HepG2 (cell line): ENCODE measurements at regions not wholly inside any gene's neighbourhood (a gene's known extent, or its start where the extent isn't known, plus 50 kb on each side); places are given as distances from the start of the nearest gene placed in this dataset.

Experiments
- ATAC-seq: fragments of 200-7000 bp; cut with Tn5 transposase; 3 replicates; pipeline ENCODE4 v1.9.1; 2020; ENCODE audit warnings: mild to moderate bottlenecking, moderate library complexity
- BruUV-seq: library from RNA; stranded (reverse); fragments of 400-500 nt; replicated peaks from 2 replicates; lab custom pipeline; 2021; lab: Mats Ljungman, UMichigan
- CTCF ChIA-PET: fragments of 300-600 bp; formaldehyde crosslinking; extraction: SDS; loops from one replicate; lab custom pipeline; 2021; ENCODE audit warnings: low total read pairs, inconsistent platforms, low intra/inter-chr PET ratio; lab: Yijun Ruan, JAX
- POLR2A ChIA-PET: fragments of 350-600 bp; sonication (Branson Sonifier 250); formaldehyde crosslinking; loops from one replicate; lab custom pipeline; 2020; ENCODE audit warnings: antibody characterized with exemption, inconsistent platforms; lab: Yijun Ruan, JAX
- DNase-seq: peaks from one replicate; pipeline ENCODE4 v3.0.0-alpha.2; 2015; ENCODE audit warnings: low spot score
- FAIRE-seq: peaks from 3 replicates; lab custom pipeline; 2011; peaks lifted over from hg19 to GRCh38; lab: Jason Lieb, UNC
- H2AFZ ChIP-seq: one replicate; pipeline ENCODE4 v1.6.1; 2011; ENCODE audit warnings: low read length, inconsistent platforms
- H3K27ac ChIP-seq: fragments of 300-600 bp; 3 replicates; pipeline ENCODE4 v1.8.0; 2011; ENCODE audit warnings: mixed run types, mild to moderate bottlenecking, mixed read lengths, low read length, inconsistent platforms; ENCODE audit not compliant: insufficient read depth; ENCODE audit errors: extremely low read length
- H3K27me3 ChIP-seq, 2 experiments: fragments of 200-600 bp in 1 of 2; 2 replicates in 1 of 2; 3 replicates in 1 of 2; pipeline versions ENCODE4 v1.6.0 to v1.8.0; 2011; ENCODE audit warnings: low read length in 2 of 2, mild to moderate bottlenecking in 2 of 2, moderate library complexity in 2 of 2, inconsistent platforms in 1 of 2; ENCODE audit not compliant: insufficient read depth in 2 of 2, control insufficient read depth in 1 of 2
- H3K36me3 ChIP-seq, 2 experiments: fragments of 200-600 bp in 1 of 2; replicated peaks in 1 of 2; 2 replicates in 1 of 2; 3 replicates in 1 of 2; pipeline versions ENCODE4 v1.5.1 to v1.8.0; 2011; ENCODE audit warnings: low read length in 2 of 2, inconsistent platforms in 1 of 2; ENCODE audit not compliant: insufficient read depth in 2 of 2, control insufficient read depth in 1 of 2
- H3K4me1 ChIP-seq: 2 replicates; pipeline ENCODE4 v1.5.1; 2012; ENCODE audit warnings: low read length, inconsistent platforms; ENCODE audit not compliant: insufficient read depth
- H3K4me2 ChIP-seq: 2 replicates; pipeline ENCODE4 v1.6.0; 2011; ENCODE audit warnings: low read depth, low read length, inconsistent platforms
- H3K4me3 ChIP-seq, 3 experiments: fragments of 200-600 bp in 1 of 3; sonication (generic), shearing (Covaris generic) in 1 of 3; replicated peaks in 1 of 3; 2 replicates each; pipeline ENCODE4 v1.5.1; 2011 to 2016; ENCODE audit warnings: low read length in 3 of 3, inconsistent platforms in 2 of 3, low read depth in 2 of 3, mild to moderate bottlenecking in 2 of 3, control low read depth in 1 of 3, mixed read lengths in 1 of 3; ENCODE audit not compliant: insufficient read depth in 1 of 3
- H3K79me2 ChIP-seq: one replicate; pipeline ENCODE4 v1.6.1; 2011; ENCODE audit warnings: low read length, inconsistent platforms; ENCODE audit not compliant: insufficient read depth
- H3K9ac ChIP-seq: 2 replicates; pipeline ENCODE4 v1.6.0; 2011; ENCODE audit warnings: mild to moderate bottlenecking, low read depth, low read length, inconsistent platforms; ENCODE audit not compliant: insufficient read depth
- H3K9me3 ChIP-seq: 2 replicates; pipeline ENCODE4 v1.5.1; 2012; ENCODE audit warnings: mild to moderate bottlenecking, low read length
- H4K20me1 ChIP-seq: 2 replicates; pipeline ENCODE4 v1.6.0; 2011; ENCODE audit warnings: inconsistent platforms, mild to moderate bottlenecking, low read length, moderate library complexity; ENCODE audit not compliant: insufficient read depth
- HDAC2 ChIP-seq: sonication (generic); formaldehyde crosslinking; IDR thresholded peaks from 2 replicates; pipeline ENCODE4 v1.4.0; 2020; ENCODE audit warnings: missing genetic modification reagents
- HNF4A ChIP-seq: sonication (generic); formaldehyde crosslinking; IDR thresholded peaks from 2 replicates; pipeline ENCODE4 v1.4.0; 2020; ENCODE audit warnings: missing genetic modification reagents
- MIXL1 ChIP-seq: IDR thresholded peaks from 2 replicates; pipeline ENCODE4 v1.6.1; 2016
- NCOA2 ChIP-seq: sonication (generic); formaldehyde crosslinking; IDR thresholded peaks from 2 replicates; pipeline ENCODE4 v1.8.0; 2022; ENCODE audit warnings: inconsistent platforms
- RAD21 ChIP-seq: fragments of 450-650 bp; formaldehyde crosslinking; IDR thresholded peaks from 2 replicates; pipeline ENCODE4 v1.5.0; 2020; ENCODE audit warnings: mild to moderate bottlenecking
- SMC3 ChIP-seq: IDR thresholded peaks from 2 replicates; pipeline ENCODE4 v1.6.1; 2011; ENCODE audit warnings: low read length, improper control_type of control experiment
- SRSF4 ChIP-seq: fragments of 200-400 bp; formaldehyde crosslinking; IDR thresholded peaks from one replicate; pipeline ENCODE4 v1.6.1; 2018; ENCODE audit warnings: mild to moderate bottlenecking, low read depth, low read length, moderate library complexity; ENCODE audit not compliant: poor library complexity, severe bottlenecking
- STAG1 ChIP-seq: sonication (generic); formaldehyde crosslinking; IDR thresholded peaks from 2 replicates; pipeline ENCODE4 v1.4.0; 2020; ENCODE audit warnings: missing genetic modification reagents
- XRCC5 ChIP-seq: fragments of 200-400 bp; formaldehyde crosslinking; optimal IDR thresholded peaks from 2 replicates; pipeline ENCODE3; 2017; ENCODE audit warnings: mild to moderate bottlenecking, low read length
- ZFAT ChIP-seq: sonication (generic); formaldehyde crosslinking; conservative IDR thresholded peaks from 2 replicates; pipeline ENCODE4 v1.8.1; 2023; ENCODE audit warnings: missing genetic modification reagents, inconsistent platforms
- ZNF703 ChIP-seq: sonication (generic); formaldehyde crosslinking; IDR thresholded peaks from 2 replicates; pipeline ENCODE4 v1.5.1; 2020; ENCODE audit warnings: missing genetic modification reagents, mild to moderate bottlenecking, moderate library complexity, borderline replicate concordance
- ZSCAN22 ChIP-seq: sonication (generic); formaldehyde crosslinking; IDR thresholded peaks from 2 replicates; pipeline ENCODE4 v1.4.0; 2020; ENCODE audit warnings: mild to moderate bottlenecking, missing genetic modification reagents
- WGBS: methylation state at CpG from one replicate; pipeline ENCODE4 v1.1.6; 2017; ENCODE audit warnings: low lambda C conversion rate; 5-methylcytosine and 5-hydroxymethylcytosine counted together
- in situ Hi-C: cut with HindIII; loops from 2 replicates; pipeline ENCODE4 v1.10.0; 2017; ENCODE audit warnings: low pct_unique_long_range_greater_than_20kb; ENCODE audit not compliant: extremely low pct_ligation_motif_present
- intact Hi-C: fragments of 100-400 bp; cut with micrococcal nuclease; formaldehyde crosslinking; loops from one replicate; pipeline ENCODE4 v1.10.0; 2022; ENCODE audit not compliant: unreplicated experiment
- TF ChIP-seq, protein P1 (sequence below): sonication (generic); formaldehyde crosslinking; conservative IDR thresholded peaks from 2 replicates; pipeline ENCODE4 v1.5.0; 2020; ENCODE audit warnings: missing genetic modification reagents
- TF ChIP-seq, protein P2 (sequence below): IDR thresholded peaks from 2 replicates; pipeline ENCODE4 v1.6.1; 2016; ENCODE audit warnings: low read depth, missing genetic modification reagents, missing compliant biosample characterization
- TF ChIP-seq, protein P3 (sequence below): sonication (generic); formaldehyde crosslinking; IDR thresholded peaks from 2 replicates; pipeline ENCODE4 v1.8.0; 2022; ENCODE audit warnings: mild to moderate bottlenecking, missing genetic modification reagents, moderate library complexity

DNA sequence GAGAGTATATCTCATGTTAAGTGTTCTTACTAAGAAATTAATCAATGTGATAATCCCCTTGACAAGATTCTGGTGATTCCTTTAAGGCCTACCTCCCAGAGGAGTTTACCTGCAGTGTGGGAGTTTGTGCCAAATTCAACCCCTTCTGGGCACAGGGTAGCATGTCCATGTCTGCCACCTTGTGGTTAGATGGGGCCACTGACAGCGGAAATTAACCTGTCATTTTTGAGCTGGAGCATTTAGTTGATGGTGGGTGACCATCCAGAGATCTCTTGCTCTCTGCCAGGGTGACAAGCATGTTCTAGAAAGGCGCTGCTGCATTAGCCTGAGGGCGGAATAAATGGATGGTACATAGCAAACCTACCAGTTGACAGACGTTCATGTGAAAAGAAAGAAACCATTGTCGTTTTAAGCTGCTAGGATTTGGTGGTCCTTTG, 132.2 kb downstream of the FBXO4 start:
- H3K79me2 ChIP-seq = no peaks in the 10 kb centered on the region
- 2% methylated on average over 5 of the region's 5 CpGs for WGBS
- no peak overlapping the region for H3K27ac ChIP-seq
- in situ Hi-C loops (loop anchor here (5.0 kb wide), 1 partner anchor 200 kb away; no protein-coding TSS in a partner anchor), intact Hi-C loops (loop anchor here (1.0 to 5.0 kb wide), 4 partner anchors 132 to 710 kb away; partner anchors contain the start of genes FBXO4 and RIMOC1)
- POLR2A ChIA-PET = no interaction called here
- H3K36me3 ChIP-seq = no peaks in the 10 kb centered on the region
- peak; percentile 93 for ATAC-seq
- H3K4me2 ChIP-seq = no peak overlapping the region
- no peak overlapping the region for H2AFZ ChIP-seq
- FAIRE-seq = peak; percentile 46
- no peak overlapping the region for H3K4me3 ChIP-seq
- no peaks in the 10 kb centered on the region for H3K27me3 ChIP-seq
- H3K9ac ChIP-seq = no peak overlapping the region
- CTCF ChIA-PET = interaction anchor here (1.2 to 2.9 kb wide), 2 partner anchors 198 to 201 kb away, joined by 3 to 46 read pairs; no protein-coding TSS in a partner anchor
- no TSS peak for BruUV-seq
- peak; percentile 28 for DNase-seq
- H3K9me3 ChIP-seq = no peaks in the 10 kb centered on the region
- H3K4me1 ChIP-seq = no peaks in the 10 kb centered on the region
- no peaks in the 10 kb centered on the region for H4K20me1 ChIP-seq
- TF ChIP-seq, protein P1, sequence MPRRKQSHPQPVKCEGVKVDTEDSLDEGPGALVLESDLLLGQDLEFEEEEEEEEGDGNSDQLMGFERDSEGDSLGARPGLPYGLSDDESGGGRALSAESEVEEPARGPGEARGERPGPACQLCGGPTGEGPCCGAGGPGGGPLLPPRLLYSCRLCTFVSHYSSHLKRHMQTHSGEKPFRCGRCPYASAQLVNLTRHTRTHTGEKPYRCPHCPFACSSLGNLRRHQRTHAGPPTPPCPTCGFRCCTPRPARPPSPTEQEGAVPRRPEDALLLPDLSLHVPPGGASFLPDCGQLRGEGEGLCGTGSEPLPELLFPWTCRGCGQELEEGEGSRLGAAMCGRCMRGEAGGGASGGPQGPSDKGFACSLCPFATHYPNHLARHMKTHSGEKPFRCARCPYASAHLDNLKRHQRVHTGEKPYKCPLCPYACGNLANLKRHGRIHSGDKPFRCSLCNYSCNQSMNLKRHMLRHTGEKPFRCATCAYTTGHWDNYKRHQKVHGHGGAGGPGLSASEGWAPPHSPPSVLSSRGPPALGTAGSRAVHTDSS (CRISPR knock-in tag) = no peak
- TF ChIP-seq SRSF4 = no peak
- TF ChIP-seq, protein P2, sequence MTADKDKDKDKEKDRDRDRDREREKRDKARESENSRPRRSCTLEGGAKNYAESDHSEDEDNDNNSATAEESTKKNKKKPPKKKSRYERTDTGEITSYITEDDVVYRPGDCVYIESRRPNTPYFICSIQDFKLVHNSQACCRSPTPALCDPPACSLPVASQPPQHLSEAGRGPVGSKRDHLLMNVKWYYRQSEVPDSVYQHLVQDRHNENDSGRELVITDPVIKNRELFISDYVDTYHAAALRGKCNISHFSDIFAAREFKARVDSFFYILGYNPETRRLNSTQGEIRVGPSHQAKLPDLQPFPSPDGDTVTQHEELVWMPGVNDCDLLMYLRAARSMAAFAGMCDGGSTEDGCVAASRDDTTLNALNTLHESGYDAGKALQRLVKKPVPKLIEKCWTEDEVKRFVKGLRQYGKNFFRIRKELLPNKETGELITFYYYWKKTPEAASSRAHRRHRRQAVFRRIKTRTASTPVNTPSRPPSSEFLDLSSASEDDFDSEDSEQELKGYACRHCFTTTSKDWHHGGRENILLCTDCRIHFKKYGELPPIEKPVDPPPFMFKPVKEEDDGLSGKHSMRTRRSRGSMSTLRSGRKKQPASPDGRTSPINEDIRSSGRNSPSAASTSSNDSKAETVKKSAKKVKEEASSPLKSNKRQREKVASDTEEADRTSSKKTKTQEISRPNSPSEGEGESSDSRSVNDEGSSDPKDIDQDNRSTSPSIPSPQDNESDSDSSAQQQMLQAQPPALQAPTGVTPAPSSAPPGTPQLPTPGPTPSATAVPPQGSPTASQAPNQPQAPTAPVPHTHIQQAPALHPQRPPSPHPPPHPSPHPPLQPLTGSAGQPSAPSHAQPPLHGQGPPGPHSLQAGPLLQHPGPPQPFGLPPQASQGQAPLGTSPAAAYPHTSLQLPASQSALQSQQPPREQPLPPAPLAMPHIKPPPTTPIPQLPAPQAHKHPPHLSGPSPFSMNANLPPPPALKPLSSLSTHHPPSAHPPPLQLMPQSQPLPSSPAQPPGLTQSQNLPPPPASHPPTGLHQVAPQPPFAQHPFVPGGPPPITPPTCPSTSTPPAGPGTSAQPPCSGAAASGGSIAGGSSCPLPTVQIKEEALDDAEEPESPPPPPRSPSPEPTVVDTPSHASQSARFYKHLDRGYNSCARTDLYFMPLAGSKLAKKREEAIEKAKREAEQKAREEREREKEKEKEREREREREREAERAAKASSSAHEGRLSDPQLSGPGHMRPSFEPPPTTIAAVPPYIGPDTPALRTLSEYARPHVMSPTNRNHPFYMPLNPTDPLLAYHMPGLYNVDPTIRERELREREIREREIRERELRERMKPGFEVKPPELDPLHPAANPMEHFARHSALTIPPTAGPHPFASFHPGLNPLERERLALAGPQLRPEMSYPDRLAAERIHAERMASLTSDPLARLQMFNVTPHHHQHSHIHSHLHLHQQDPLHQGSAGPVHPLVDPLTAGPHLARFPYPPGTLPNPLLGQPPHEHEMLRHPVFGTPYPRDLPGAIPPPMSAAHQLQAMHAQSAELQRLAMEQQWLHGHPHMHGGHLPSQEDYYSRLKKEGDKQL (CRISPR knock-in tag) = no peak
- TF ChIP-seq ZSCAN22 (CRISPR knock-in tag) = no peak
- TF ChIP-seq HDAC2 (CRISPR knock-in tag) = no peak
- TF ChIP-seq XRCC5 = peak; percentile 53
- peak; percentile 61; the same call in 1 of the 2 replicates for TF ChIP-seq RAD21 (CRISPR knock-in tag)
- peak; percentile 66 for TF ChIP-seq STAG1 (CRISPR knock-in tag)
- peak; percentile 83 for TF ChIP-seq SMC3
- TF ChIP-seq HNF4A = no peak
- TF ChIP-seq MIXL1 (CRISPR knock-in tag) = 0 out of 2 replicates have a peak, but pooled peaks have one; percentile 12
- TF ChIP-seq NCOA2 (CRISPR knock-in tag) = no peak
- no peak for TF ChIP-seq ZNF703 (CRISPR knock-in tag)
- TF ChIP-seq, protein P3, sequence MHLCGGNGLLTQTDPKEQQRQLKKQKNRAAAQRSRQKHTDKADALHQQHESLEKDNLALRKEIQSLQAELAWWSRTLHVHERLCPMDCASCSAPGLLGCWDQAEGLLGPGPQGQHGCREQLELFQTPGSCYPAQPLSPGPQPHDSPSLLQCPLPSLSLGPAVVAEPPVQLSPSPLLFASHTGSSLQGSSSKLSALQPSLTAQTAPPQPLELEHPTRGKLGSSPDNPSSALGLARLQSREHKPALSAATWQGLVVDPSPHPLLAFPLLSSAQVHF (CRISPR knock-in tag) = no peak
- TF ChIP-seq ZFAT (CRISPR knock-in tag) = no peak
